ENCODE measurements at regions not wholly inside any gene's neighbourhood (a gene's known extent, or its start where the extent isn't known, plus 50 kb on each side); places are given as distances from the start of the nearest gene placed in this dataset.
"Not testable (repeated sequence)": the region's sequence is repeated elsewhere in the genome, so short reads cannot be mapped to it uniquely, and the experiment has no call there.

DNA sequence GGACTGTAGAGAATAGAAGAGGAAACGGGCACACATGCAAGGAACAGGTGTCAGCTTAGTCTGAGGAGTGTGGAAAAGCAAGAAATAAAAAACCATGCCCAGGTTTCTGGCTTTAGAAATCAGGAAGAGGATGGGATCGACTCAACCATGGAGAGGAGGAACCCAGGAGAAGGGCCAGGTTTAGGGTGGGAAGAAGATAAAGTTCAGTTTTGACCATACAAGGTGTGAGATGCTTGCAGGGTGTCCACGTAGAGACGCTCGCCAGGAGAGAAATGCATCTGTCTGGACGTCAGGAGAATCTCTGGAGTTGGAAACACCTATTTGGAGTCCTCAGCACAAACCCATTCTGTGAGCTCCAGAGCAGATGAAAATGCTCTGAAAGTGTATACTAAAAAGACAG is 275.1 kb downstream of the CYRIA start:
- no peak for DNase-seq

DNA sequence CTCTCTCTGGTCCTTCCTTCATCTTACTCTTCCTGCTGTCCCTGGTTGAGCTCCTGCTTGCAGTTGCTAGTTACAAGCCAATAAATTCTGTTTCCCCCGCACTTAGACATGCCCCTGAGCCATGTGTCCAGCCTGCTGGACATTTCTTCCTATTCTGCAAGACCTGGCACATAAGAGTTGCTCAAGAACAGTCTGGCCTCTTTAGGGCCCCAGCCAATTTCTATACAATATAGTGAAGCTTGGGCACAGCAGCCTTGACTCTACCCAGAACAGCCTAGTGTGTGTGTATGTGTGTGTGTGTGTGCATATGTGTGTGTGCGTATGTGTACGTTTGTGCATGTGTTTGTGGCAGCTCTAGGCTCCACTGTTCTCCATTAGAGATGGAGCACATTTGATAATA is 276.0 kb downstream of the CYRIA start:
- DNase-seq: no peak

GRCh38 chr2:16388199-16388830 is 277.3 kb downstream of the CYRIA start:
- not testable (repeated sequence) for DNase-seq

- DNase-seq: no peak
Measured at GRCh38 chr2:16387461-16387984, 278.1 kb downstream of the CYRIA start.

DNA sequence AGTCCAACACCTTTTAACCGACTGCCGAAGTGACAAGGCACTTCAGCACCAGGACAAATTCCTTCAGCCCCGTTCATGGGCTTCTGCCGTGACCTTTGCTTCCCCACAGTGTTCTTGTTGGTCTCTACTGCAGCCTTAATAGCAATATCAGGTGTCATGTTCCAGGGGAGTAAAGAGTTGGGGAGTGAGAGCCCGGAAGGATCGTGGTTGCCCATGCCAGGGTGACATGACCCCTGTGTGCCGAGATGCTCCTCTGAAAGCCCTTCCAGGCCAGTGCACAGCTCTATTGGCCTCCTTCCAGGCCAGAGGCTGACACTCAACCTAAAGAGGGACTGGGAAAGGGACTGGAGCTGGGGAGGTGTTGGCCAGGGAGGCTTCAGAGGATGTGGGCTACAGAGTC is 279.2 kb downstream of the CYRIA start:
- DNase-seq: no peak

GRCh38 chr2:16386031-16386430 is 279.6 kb downstream of the CYRIA start:
- DNase-seq: no peak

DNA sequence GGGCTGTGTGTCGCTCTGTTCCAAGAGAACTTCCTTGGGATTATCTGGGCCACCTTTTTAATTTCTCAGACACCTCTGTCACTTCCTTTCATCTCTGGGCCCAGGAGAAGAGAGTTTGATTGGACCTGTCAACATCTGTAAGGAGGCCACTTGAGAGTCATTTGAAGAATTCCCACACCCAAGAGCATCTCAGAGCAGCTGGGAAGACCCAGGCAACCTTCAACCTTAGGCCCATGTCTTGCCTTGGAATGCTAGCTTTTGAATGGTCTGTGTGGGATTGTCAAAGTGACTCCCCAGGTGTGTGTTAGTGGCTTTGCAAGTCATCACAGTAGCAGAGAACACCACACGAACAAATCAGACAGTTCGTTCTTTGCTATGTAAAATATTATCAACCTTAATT is 280.3 kb downstream of the CYRIA start:
- DNase-seq: no peak

- DNase-seq: no peak
Measured at GRCh38 chr2:16383411-16383810, 282.2 kb downstream of the CYRIA start.

- no peak for DNase-seq
Measured at GRCh38 chr2:16382451-16382850, 283.2 kb downstream of the CYRIA start.

DNA sequence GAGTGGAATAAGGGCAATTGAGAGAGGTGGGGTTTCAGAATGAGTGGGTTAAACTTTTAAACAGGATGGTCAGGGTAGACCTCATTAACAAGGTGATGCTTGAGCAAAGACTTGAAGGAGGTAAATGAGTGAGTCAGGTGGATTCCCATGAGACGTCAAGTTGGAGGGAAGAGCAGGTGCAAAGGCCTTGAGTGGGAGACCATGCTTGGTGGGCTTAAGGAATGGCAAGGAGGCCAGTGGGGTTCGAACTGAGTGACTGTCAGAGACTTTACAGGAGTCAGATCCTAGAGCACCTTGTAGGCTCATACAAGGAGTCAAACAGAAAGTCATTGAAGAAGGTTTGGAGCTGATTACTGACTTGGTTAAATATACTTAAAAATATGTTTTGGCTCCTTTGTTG is 284.1 kb downstream of the CYRIA start:
- DNase-seq: no peak

- DNase-seq: not testable (repeated sequence)
Measured at GRCh38 chr2:16379901-16380300, 285.7 kb downstream of the CYRIA start.

GRCh38 chr2:16379061-16379460 is 286.6 kb downstream of the CYRIA start:
- not testable (repeated sequence) for DNase-seq

GRCh38 chr2:16378031-16378430 is 287.6 kb downstream of the CYRIA start:
- DNase-seq: no peak

- DNase-seq: no peak
Measured at GRCh38 chr2:16375981-16376380, 289.7 kb downstream of the CYRIA start.

GRCh38 chr2:16375351-16375750 is 290.3 kb downstream of the CYRIA start:
- no peak for DNase-seq

DNA sequence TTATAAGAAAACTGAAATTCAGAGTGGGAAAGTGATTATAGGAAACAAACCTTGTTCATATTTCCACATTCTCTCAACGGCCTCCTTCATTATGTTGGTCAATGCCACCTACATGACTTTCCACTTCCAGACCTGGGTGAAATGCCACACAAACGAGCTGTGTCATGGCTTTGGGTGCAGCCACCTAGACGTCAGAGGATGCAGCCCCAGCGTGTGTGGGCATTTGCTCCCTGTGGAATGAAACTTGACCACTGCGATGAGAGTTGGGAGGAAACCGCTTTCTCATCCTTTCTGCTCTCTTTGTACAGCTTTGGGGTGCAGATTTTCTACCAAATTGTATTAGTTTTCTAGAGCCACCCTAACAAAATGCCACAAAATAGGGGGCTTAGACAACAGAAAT is 291.0 kb downstream of the CYRIA start:
- no peak for DNase-seq

DNA sequence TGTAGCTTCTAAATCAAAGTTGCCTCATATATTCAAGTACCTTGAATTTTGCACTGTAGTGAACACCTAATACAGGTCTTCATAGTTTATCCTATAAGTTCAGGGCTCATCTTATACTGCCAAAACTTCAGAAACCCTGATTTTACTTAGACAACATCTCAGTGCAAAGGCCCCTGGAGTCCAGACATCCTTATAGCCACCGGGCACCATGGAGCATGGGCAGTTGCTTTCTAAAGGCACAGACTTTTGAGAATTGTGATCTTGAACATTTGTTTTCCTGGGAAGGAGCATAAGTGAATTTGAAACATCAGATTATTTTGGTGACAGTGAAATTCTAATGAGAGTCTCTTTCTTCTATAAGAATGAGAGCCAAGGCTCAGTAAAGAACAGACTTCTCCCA is 292.3 kb downstream of the CYRIA start:
- DNase-seq: no peak

GRCh38 chr2:16371751-16372150 is 293.9 kb downstream of the CYRIA start:
- DNase-seq: no peak

DNA sequence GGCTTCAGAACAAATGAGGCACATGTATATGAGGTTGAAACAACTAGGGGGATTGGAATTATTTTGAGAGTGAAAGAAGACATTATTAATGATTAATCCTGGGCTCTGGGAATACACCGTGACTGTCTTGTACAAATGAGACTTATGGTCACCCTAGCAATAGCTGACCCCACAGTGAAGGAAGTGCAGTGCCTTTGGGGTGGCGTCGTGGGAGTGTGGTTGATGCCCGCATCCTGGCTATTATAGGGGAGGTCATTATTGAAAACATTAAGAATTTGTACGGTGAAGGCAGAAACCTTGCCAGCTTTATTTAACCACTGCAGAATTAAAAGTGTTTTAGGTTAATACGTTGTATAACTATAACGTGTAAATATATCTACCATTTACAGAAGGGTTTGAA is 296.7 kb downstream of the CYRIA start:
- DNase-seq: no peak

DNA sequence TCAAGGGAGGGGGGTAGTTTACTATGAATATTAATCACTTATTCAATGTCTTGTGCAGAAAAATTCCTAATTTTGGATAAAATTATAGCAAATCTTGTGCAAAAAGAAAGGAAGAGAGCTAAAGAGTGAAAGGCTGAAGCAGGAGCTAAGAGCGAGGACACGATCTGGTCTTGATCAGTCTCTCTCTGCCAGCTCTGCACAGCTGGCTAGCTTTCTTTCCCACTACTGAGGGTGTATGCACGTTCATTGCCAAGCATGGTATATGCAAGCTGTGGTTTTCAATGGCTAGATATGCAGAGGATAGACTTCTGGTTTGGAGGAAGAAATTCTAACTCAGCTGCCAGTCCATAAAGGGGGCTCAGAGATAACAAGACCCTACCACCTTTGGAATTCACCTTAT is 297.3 kb downstream of the CYRIA start:
- DNase-seq: no peak

- DNase-seq: no peak
Measured at GRCh38 chr2:16365366-16365765, 300.3 kb downstream of the CYRIA start.

DNA sequence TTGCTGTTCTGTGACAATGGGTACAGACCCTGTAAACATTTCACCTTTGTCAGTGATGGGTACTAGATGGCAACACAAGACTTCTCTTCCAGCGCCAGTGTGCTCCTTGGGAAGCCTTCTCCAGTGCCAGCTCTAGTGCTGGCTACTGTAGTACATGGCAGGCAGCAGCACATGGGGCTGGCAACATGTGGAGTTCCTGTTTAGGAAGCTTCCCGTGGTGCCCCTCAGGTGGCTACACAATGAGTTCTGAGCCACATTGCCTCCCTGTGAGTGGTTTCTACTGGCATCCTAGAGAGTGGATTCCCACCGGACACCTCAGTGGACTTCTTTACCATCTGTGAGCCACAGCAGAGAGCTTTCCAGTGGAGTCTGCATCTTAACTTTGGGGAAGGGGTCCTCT is 302.1 kb downstream of the CYRIA start:
- no peak for DNase-seq

GRCh38 chr2:16362611-16363010 is 303.0 kb downstream of the CYRIA start:
- DNase-seq: no peak

GRCh38 chr2:16361261-16361995 is 304.2 kb downstream of the CYRIA start:
- no peak for DNase-seq

DNA sequence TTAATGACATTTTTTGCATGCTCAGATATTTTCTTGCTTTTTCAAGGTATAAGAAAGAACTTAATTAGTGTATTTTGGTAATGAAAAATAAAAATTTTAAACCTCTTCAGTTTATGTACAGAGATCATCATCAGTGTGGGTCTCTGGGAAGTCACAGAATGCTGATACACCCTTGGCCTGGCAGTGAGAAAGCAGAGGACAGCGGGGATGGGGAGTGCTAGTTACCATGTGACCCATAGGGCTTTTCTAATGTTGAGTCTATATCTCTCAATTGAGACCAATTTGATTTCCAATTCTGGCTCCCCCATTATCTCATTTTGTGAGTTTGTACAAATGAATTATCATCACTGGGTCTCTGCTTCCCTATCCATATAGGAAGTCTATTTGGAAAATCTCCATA is 305.7 kb downstream of the CYRIA start:
- no peak for DNase-seq
